Calu3 (cell line): ENCODE measurements at regions not wholly inside any gene's neighbourhood (a gene's known extent, or its start where the extent isn't known, plus 50 kb on each side); places are given as distances from the start of the nearest gene placed in this dataset.
"Not testable (repeated sequence)": the region's sequence is repeated elsewhere in the genome, so short reads cannot be mapped to it uniquely, and the experiment has no call there.

Source experiments
- BruUV-seq: library from RNA; stranded (reverse); fragments of 400-500 nt; replicated peaks from 2 replicates; lab custom pipeline; 2021; lab: Mats Ljungman, UMichigan
- CTCF ChIA-PET: fragments of 300-600 bp; sonication (Branson Sonifier 250); formaldehyde crosslinking; loops from one replicate; lab custom pipeline; 2022; ENCODE audit warnings: antibody characterized with exemption; lab: Charles Lee
- DNase-seq: peaks from one replicate; pipeline ENCODE4 v3.0.0; 2022
- H3K27ac Mint-ChIP-seq: one replicate; pipeline ENCODE4 v1.8.0; 2022; ENCODE audit warnings: mixed read lengths; ENCODE audit not compliant: unreplicated experiment
- H3K27me3 Mint-ChIP-seq: one replicate; pipeline ENCODE4 v1.8.0; 2022; ENCODE audit warnings: mixed read lengths; ENCODE audit not compliant: unreplicated experiment
- H3K36me3 Mint-ChIP-seq: one replicate; pipeline ENCODE4 v1.8.0; 2022; ENCODE audit warnings: mild to moderate bottlenecking, moderate library complexity, mixed read lengths; ENCODE audit not compliant: insufficient read depth, unreplicated experiment
- H3K4me1 Mint-ChIP-seq: one replicate; pipeline ENCODE4 v1.8.0; 2022; ENCODE audit warnings: mild to moderate bottlenecking, low read depth, mixed read lengths; ENCODE audit not compliant: unreplicated experiment
- H3K4me3 Mint-ChIP-seq: one replicate; pipeline ENCODE4 v1.8.0; 2022; ENCODE audit warnings: mild to moderate bottlenecking, low read depth, moderate library complexity, mixed read lengths; ENCODE audit not compliant: unreplicated experiment
- H3K9me3 Mint-ChIP-seq: one replicate; pipeline ENCODE4 v1.8.0; 2022; ENCODE audit warnings: low read depth, mixed read lengths; ENCODE audit not compliant: unreplicated experiment
- intact Hi-C: fragments of 100-400 bp; cut with micrococcal nuclease; formaldehyde crosslinking; loops from one replicate; pipeline ENCODE4 v1.10.0; 2022; ENCODE audit not compliant: unreplicated experiment
- TF ChIP-seq, protein P1 (sequence below): fragments of 200-600 bp; IDR thresholded peaks from one replicate; pipeline ENCODE4 v1.8.0; 2022; ENCODE audit warnings: antibody characterized with exemption; ENCODE audit not compliant: unreplicated experiment

- H3K27me3 Mint-ChIP-seq, result no peaks in the 10 kb centered on the region
- intact Hi-C loops, result no loop called here
- no peaks in the 10 kb centered on the region for H3K36me3 Mint-ChIP-seq
- TF ChIP-seq, protein P1, sequence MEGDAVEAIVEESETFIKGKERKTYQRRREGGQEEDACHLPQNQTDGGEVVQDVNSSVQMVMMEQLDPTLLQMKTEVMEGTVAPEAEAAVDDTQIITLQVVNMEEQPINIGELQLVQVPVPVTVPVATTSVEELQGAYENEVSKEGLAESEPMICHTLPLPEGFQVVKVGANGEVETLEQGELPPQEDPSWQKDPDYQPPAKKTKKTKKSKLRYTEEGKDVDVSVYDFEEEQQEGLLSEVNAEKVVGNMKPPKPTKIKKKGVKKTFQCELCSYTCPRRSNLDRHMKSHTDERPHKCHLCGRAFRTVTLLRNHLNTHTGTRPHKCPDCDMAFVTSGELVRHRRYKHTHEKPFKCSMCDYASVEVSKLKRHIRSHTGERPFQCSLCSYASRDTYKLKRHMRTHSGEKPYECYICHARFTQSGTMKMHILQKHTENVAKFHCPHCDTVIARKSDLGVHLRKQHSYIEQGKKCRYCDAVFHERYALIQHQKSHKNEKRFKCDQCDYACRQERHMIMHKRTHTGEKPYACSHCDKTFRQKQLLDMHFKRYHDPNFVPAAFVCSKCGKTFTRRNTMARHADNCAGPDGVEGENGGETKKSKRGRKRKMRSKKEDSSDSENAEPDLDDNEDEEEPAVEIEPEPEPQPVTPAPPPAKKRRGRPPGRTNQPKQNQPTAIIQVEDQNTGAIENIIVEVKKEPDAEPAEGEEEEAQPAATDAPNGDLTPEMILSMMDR, result no peak
- DNase-seq, result no peak
- no TSS peak for BruUV-seq
- H3K9me3 Mint-ChIP-seq, result peaks cover 4% of the 10 kb centered on the region
- no peak overlapping the region for H3K4me3 Mint-ChIP-seq
- H3K27ac Mint-ChIP-seq, result no peak overlapping the region
- H3K4me1 Mint-ChIP-seq, result no peaks in the 10 kb centered on the region
- CTCF ChIA-PET, result no interaction called here
These were observed 431.1 kb upstream of the ALCAM start for GRCh38 chr3:104935613-104936012.

- H3K9me3 Mint-ChIP-seq, result no peaks in the 10 kb centered on the region
- H3K27me3 Mint-ChIP-seq, result no peaks in the 10 kb centered on the region
- H3K4me3 Mint-ChIP-seq, result no peak overlapping the region
- TF ChIP-seq, protein P1, result no peak
- intact Hi-C loops, result no loop called here
- H3K36me3 Mint-ChIP-seq, result no peaks in the 10 kb centered on the region
- H3K27ac Mint-ChIP-seq, result no peak overlapping the region
- no peak for DNase-seq
- CTCF ChIA-PET, result no interaction called here
- BruUV-seq, result no TSS peak
- H3K4me1 Mint-ChIP-seq, result no peaks in the 10 kb centered on the region
These were observed 427.5 kb upstream of the ALCAM start for GRCh38 chr3:104939196-104939595.

GRCh38 chr3:104941785-104942184, 424.9 kb upstream of the ALCAM start:
- Mint-ChIP-seq H3K36me3 (no peaks in the 10 kb centered on the region), H3K27ac (no peak overlapping the region), H3K27me3 (no peaks in the 10 kb centered on the region), H3K4me1 (no peaks in the 10 kb centered on the region), H3K9me3 (peaks cover 4% of the 10 kb centered on the region), H3K4me3 (no peak overlapping the region)
- TF ChIP-seq, protein P1, result no peak
- DNase-seq, result no peak
- BruUV-seq, result no TSS peak
- CTCF ChIA-PET, result no interaction called here
- intact Hi-C loops, result no loop called here

DNA sequence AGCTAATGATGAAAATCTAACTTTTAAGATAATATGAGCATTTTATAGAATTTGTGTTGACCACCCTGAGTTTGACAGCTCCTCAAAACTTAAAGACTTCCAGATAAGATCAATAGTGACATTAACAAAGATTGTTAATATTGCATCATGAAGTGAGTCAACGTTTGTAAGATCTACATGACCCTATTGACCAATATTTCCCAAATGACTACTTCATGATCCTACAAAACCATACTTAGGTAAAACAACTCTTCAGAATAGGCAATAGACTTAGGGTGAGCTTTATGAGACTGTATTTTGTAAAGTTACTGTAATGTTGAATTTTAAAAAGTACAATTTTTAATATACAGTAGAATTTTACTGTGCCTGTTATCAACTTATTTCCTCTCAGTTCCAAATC, 422.7 kb upstream of the ALCAM start:
- H3K4me3 Mint-ChIP-seq, result no peak overlapping the region
- no peaks in the 10 kb centered on the region for H3K4me1 Mint-ChIP-seq
- CTCF ChIA-PET, result no interaction called here
- peaks cover 4% of the 10 kb centered on the region for H3K9me3 Mint-ChIP-seq
- H3K27ac Mint-ChIP-seq, result no peak overlapping the region
- BruUV-seq, result no TSS peak
- intact Hi-C loops, result no loop called here
- TF ChIP-seq, protein P1, result no peak
- no peaks in the 10 kb centered on the region for H3K27me3 Mint-ChIP-seq
- no peaks in the 10 kb centered on the region for H3K36me3 Mint-ChIP-seq
- DNase-seq, result no peak

DNA sequence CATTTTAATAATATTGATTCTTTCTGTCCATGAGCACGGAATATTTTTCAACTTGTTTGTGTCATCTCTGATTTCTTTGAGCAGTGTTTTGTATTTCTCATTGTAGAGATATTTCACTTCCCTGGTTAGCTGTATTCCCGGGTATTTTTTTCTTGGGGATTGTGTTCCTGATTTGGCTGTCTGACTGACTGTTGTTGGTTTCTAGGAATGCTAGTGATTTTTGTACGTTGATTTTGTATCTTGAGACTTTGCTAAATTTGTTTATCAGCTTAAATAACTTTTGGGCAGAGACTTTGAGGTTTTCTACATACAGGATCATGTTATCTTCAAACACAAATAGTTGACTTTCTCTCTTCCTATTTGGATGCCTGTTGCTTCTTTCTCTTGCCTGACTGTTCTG, 418.8 kb upstream of the ALCAM start:
- H3K4me3 Mint-ChIP-seq, result no peak overlapping the region
- peaks cover 6% of the 10 kb centered on the region for H3K9me3 Mint-ChIP-seq
- TF ChIP-seq, protein P1, result no peak
- intact Hi-C loops, result no loop called here
- H3K27ac Mint-ChIP-seq, result no peak overlapping the region
- no TSS peak for BruUV-seq
- H3K27me3 Mint-ChIP-seq, result no peaks in the 10 kb centered on the region
- CTCF ChIA-PET, result no interaction called here
- no peaks in the 10 kb centered on the region for H3K36me3 Mint-ChIP-seq
- peaks cover 15% of the 10 kb centered on the region for H3K4me1 Mint-ChIP-seq
- DNase-seq, result no peak

DNA sequence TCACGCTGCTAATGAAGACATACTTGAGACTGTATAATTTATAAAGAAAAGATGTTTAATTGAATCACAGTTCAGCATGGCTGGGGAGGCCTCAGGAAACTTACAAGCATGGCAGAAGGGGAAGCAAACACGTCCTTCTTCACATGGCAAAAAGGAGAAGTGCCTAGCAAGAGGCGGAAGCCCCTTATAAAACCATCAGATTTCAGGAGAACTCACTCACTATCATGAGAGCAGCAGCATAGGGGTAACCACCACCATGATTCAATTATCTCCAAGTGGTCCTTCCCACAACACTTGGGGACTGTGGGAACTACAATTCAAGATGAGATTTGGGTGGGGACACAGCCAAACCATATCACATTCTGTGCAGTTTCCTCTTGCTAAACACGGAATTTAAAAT, 416.9 kb upstream of the ALCAM start:
- H3K27ac Mint-ChIP-seq, result not testable (repeated sequence)
- H3K4me1 Mint-ChIP-seq, result peaks cover 18% of the 10 kb centered on the region
- intact Hi-C loops, result loop anchor here (10.0 kb wide), 1 partner anchor 415 kb away; the partner anchor contains the start of gene ALCAM

More for the DNA sequence above, 416.9 kb upstream of the ALCAM start:
- H3K9me3 Mint-ChIP-seq, H3K27me3 Mint-ChIP-seq, DNase-seq, BruUV-seq, CTCF ChIA-PET, H3K4me3 Mint-ChIP-seq, H3K36me3 Mint-ChIP-seq: not testable (repeated sequence)
